ENCODE measurements at regions not wholly inside any gene's neighbourhood (a gene's known extent, or its start where the extent isn't known, plus 50 kb on each side); places are given as distances from the start of the nearest gene placed in this dataset.

- TF ChIP-seq TCF4 (CRISPR knock-in tag; IDR thresholded peaks at IDR 0.05; ENCODE audit: borderline replicate concordance) = no peak
- TF ChIP-seq POU6F1 (CRISPR knock-in tag; IDR thresholded peaks at IDR 0.05; ENCODE audit: borderline replicate concordance, low read depth) = no peak
- TF ChIP-seq ZFP3 (CRISPR knock-in tag; IDR thresholded peaks at IDR 0.05) = no peak
- no peak for TF ChIP-seq BACH2 (CRISPR knock-in tag; IDR thresholded peaks at IDR 0.05; ENCODE audit: borderline replicate concordance)
- no peak for TF ChIP-seq SNAI2 (CRISPR knock-in tag; IDR thresholded peaks at IDR 0.05)
- no peak for TF ChIP-seq ZNF8 (CRISPR knock-in tag; IDR thresholded peaks at IDR 0.05)
- TF ChIP-seq RARB (CRISPR knock-in tag; IDR thresholded peaks at IDR 0.05) = no peak
These were observed 191.3 kb upstream of the GATB start for GRCh38 chr4:151952137-151952536.
